Skeletal muscle cell (primary cell): ENCODE measurements at regions not wholly inside any gene's neighbourhood (a gene's known extent, or its start where the extent isn't known, plus 50 kb on each side); places are given as distances from the start of the nearest gene placed in this dataset.
"Not testable (repeated sequence)": the region's sequence is repeated elsewhere in the genome, so short reads cannot be mapped to it uniquely, and the experiment has no call there.

Experiments
- DNase-seq: peaks from one replicate; pipeline ENCODE4 v3.0.0-alpha.2; 2010; ENCODE audit warnings: low read depth
- H3K4me3 ChIP-seq: 2 replicates; pipeline ENCODE4 v1.5.1; 2011; ENCODE audit warnings: low read depth, mild to moderate bottlenecking, control low read depth, low read length, moderate library complexity

GRCh38 chr16:46388939-46389491 lies 232.2 kb downstream of the SHCBP1 start:
- not testable (repeated sequence) for H3K4me3 ChIP-seq, DNase-seq

GRCh38 chr16:46388354-46388753 lies 232.8 kb downstream of the SHCBP1 start:
- DNase-seq, H3K4me3 ChIP-seq: not testable (repeated sequence)

GRCh38 chr16:46387720-46388119 lies 233.5 kb downstream of the SHCBP1 start:
- not testable (repeated sequence) for H3K4me3 ChIP-seq, DNase-seq

GRCh38 chr16:46386805-46387620 lies 234.2 kb downstream of the SHCBP1 start:
- not testable (repeated sequence) for DNase-seq

GRCh38 chr16:46386110-46386771 lies 234.9 kb downstream of the SHCBP1 start:
- H3K4me3 ChIP-seq, DNase-seq: not testable (repeated sequence)

More at GRCh38 chr16:46386805-46387620, 234.2 kb downstream of the SHCBP1 start:
- not testable (repeated sequence) for H3K4me3 ChIP-seq

GRCh38 chr16:46384285-46385061 lies 236.7 kb downstream of the SHCBP1 start:
- not testable (repeated sequence) for H3K4me3 ChIP-seq, DNase-seq

GRCh38 chr16:46383581-46383980 lies 237.6 kb downstream of the SHCBP1 start:
- H3K4me3 ChIP-seq, DNase-seq: not testable (repeated sequence)

GRCh38 chr16:46382791-46383541 lies 238.2 kb downstream of the SHCBP1 start:
- H3K4me3 ChIP-seq, DNase-seq: not testable (repeated sequence)

GRCh38 chr16:46382079-46382478 lies 239.1 kb downstream of the SHCBP1 start:
- H3K4me3 ChIP-seq, DNase-seq: not testable (repeated sequence)

GRCh38 chr16:46381344-46381743 lies 239.8 kb downstream of the SHCBP1 start:
- not testable (repeated sequence) for DNase-seq

More at GRCh38 chr16:46381344-46381743, 239.8 kb downstream of the SHCBP1 start:
- not testable (repeated sequence) for H3K4me3 ChIP-seq
